ENCODE measurements at regions not wholly inside any gene's neighbourhood (a gene's known extent, or its start where the extent isn't known, plus 50 kb on each side); places are given as distances from the start of the nearest gene placed in this dataset.
"Not testable (repeated sequence)": the region's sequence is repeated elsewhere in the genome, so short reads cannot be mapped to it uniquely, and the experiment has no call there.

- not testable (repeated sequence) for DNase-seq
These were observed 132.7 kb downstream of the SNX10 start for GRCh38 chr7:26424319-26424718.

GRCh38 chr7:26425655-26426054 is 134.0 kb downstream of the SNX10 start:
- no peak for DNase-seq

DNA sequence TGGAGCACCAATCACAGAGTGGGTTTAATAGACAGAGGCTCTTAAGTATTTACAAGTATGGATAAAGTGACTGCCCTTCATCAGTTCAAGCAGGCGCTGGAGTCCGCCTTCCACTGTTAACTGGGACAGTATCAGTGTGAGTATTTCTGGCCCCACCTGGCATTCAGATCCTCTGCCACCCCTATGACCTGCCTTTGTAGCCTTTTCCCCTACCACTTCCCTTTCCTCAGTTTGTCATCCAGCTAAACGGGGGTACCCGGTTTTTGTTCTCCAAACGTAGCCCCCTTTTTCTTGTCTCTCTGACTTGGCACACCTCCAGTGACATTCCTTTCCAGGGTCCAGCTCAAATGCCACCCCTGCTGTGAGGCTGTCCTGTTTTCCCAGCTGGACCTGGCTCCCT is 134.4 kb downstream of the SNX10 start:
- no peak for DNase-seq

GRCh38 chr7:26428571-26428970 is 136.9 kb downstream of the SNX10 start:
- no peak for DNase-seq

DNA sequence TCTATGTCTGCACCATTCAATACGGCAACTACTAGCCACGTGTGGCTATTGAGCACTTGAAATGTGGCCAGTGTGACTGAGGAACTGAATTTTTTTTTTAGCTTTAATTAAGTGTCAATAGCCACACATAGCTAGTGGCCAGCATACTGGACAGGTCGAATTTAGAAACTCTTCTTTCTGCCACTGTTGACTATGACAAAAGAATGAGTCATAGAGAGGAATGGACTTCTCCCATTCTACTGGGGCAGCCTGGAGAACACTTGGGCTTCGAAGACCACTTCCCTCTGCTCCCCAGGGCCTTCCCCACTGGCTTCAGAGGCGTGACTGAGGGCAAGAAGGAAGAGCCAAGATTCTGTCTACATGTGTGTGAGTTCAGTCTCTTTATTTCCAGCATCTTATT is 137.5 kb downstream of the SNX10 start:
- DNase-seq = no peak

DNA sequence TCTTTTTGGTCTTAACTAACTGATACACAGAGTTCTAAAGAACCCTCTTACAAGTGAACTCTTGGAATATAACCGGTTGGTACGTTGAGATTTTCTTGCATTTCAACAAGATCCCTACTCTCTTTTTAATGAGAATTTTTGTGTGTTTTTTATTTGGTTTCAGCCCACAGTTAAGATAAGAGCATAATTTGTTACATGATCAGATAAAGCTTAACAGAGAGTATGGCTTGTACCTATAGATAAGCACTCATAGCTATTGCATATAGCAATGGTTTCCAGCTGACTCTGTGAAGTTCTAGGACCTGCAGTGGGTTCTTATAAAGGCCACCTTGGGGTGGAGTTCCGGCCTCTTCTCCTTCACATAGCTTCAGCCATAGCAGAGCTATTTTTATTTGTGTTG is 143.3 kb downstream of the SNX10 start:
- no peak for DNase-seq

- DNase-seq = no peak
These were observed 145.4 kb downstream of the SNX10 start for GRCh38 chr7:26437003-26437532.

DNA sequence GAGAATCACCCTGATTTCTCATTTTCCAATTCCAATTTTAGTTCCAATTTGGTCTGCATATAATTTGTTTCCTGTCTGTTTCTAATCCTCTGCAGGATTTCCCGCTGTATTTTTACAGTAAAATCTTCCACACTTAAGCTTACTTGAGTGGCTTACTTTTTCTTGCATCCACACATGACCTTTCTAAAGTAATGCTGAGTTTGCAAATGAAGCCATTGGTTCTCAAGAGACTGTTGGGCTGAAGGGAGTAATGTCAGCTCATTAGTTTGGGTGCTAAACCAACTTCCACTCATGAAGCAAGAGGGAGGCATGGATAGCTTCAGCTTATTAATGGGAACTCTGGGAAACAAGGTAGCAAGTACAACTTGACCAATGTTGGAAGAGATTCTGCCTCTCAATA is 146.4 kb downstream of the SNX10 start:
- DNase-seq = no peak

GRCh38 chr7:26439521-26440232 is 148.0 kb downstream of the SNX10 start:
- DNase-seq = no peak

DNA sequence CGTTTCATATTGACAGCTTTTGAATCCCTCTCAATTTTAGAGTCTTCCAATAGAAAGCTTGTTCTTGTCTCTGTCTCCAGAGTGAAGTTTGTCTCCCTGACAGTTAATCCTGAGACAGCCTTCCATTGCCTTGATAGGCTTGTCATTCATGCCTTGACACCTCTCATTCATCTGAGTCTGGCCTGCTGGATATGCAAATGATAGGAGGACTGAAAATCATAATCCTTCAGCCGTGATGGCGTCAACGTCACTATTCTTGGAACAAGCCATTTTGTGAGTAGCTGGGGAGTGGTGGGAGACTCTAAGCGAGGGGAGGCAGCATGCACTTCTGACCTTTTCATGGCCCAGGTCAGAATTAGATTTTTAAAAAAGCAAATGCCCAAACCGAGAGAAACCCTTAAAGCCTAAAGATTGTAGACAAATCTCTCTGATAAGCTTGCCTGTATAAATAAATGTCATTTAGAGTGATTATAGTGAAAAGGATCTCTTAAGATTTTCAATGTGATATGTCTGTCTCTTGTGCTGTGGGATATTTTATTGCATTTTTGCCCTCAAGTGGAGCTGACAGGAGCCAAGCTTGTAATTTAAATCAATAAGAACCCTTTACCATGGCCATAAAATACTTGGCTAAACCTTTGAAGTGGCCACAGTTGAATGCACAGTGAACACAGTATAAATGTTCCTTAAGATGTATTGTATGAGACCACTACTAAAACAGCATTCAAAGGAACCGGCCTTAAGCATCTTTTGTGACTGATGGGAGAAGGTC is 148.8 kb downstream of the SNX10 start:
- DNase-seq = no peak

- DNase-seq = no peak
These were observed 149.4 kb downstream of the SNX10 start for GRCh38 chr7:26441002-26441521.

GRCh38 chr7:26441611-26442277 is 150.1 kb downstream of the SNX10 start:
- DNase-seq = no peak

- DNase-seq = no peak
These were observed 151.3 kb downstream of the SNX10 start for GRCh38 chr7:26443006-26443405.

DNA sequence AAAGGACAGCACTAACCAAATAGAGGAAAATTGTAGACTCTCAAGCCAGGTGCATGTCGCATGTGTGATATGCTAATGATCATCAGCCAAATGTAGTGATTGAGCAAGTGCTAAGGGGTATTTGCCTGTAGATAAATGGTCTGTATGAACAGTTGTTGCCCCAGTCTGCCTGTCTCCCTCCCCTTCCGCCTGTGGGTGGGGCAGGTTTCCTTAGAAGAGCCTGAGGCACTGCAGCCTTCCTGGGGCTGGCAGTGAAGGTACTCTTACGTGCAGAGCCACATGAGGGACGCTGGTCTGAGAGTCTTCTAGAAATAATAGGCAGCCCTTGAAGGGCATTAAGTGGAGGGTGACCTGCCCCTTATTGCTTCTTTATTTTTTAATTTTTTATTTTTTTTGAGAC is 152.1 kb downstream of the SNX10 start:
- no peak for DNase-seq

DNA sequence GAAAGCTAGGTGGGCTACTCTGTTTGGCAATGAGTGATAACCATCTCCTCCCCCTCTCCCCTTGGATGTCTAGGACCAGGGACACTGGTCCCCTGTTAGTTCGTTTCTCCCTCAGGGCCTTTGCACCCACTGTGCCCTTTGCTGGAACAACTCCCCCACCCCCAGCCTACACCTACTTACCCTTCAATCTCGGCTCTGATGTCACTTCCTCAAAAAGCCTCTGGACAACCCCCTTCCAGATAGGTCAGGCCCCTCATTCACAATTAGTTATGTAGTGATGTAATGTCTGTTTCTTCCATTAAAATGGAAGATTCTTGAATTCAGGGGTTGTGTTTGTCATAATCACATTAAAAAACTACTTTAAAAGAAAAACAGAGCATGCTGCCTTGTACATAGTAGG is 152.9 kb downstream of the SNX10 start:
- no peak for DNase-seq

GRCh38 chr7:26447116-26447515 is 155.5 kb downstream of the SNX10 start:
- no peak for DNase-seq

DNA sequence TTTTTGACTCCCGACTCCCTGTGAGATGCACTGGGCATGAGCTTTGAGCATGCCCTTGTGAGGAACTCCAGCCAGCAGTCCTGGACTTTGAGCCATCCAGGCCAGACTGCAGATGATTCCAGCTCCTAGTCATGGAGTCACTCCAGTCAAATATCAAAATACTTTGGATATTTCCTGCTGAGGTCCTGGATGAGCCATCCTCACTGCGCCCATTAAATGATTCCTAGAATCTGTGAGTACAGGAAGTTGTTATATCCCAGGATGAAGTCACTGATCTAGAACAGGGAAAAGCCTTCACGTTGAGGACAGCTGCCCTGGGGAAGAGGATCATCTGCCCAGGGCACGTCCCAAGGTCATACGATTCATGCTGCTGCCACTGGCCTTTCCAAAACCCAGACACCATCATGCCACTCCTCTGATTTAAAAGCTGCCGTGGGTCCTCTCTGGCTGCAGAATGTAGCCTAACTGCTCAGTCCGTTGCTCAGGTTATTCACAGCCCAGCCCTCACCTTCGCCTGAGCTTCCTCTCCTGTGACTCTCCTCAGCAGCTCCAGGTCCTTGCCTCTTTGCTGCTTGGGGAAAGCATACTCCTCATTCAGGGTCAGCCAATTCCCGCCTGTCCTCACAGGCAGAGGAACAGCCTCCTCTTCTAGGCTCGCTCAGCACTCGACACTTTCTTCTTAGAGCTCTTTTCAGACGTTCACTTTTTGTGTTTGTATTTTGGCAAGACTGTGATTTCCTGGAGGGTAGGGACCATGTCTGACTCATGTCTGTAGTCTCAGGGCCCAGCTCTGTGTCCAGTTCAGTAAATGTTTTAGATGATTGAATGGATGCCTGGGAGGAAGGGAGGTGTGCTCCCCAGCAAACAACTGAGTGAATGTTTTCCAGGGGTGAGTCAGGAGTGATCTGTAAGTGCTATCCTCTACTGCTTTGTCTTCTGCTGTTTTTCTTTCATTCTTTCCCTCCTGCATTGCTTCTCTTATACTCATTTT is 157.8 kb downstream of the SNX10 start:
- DNase-seq = no peak

GRCh38 chr7:26451997-26452396 is 160.3 kb downstream of the SNX10 start:
- DNase-seq = no peak

DNA sequence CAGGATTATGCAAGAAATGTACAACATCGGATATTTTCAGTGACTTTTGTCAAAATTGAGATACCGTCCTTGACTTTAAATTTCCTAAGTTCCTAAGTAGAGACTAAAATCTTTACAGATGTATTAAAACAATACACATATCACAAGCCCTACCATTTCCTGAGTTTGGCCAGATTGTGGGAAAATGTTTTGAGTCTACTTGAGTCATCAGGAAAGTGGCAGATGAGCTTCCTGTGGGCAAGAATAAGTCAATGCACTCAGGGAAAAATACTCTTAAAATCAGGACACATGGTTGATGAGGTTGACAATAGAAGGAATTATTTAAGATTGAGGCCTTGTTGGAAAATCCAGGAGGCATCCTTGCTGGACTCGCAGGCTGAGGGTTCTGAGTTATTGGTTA is 162.5 kb downstream of the SNX10 start:
- DNase-seq = no peak

- no peak for DNase-seq
These were observed 166.2 kb downstream of the SNX10 start for GRCh38 chr7:26457696-26458327.

GRCh38 chr7:26458466-26459145 is 166.9 kb downstream of the SNX10 start:
- no peak for DNase-seq
